GM19324 (cell line): ENCODE measurements at regions not wholly inside any gene's neighbourhood (a gene's known extent, or its start where the extent isn't known, plus 50 kb on each side); places are given as distances from the start of the nearest gene placed in this dataset.
"Not testable (repeated sequence)": the region's sequence is repeated elsewhere in the genome, so short reads cannot be mapped to it uniquely, and the experiment has no call there.

Source experiments
- ATAC-seq: cut with Tn5 transposase; IDR thresholded peaks from one replicate; pipeline ENCODE4 v1.9.1; 2021; ENCODE audit warnings: mild to moderate bottlenecking, moderate library complexity; ENCODE audit not compliant: unreplicated experiment, low FRiP score

GRCh38 chr15:66993090-66993489 lies 72.3 kb upstream of the SMAD3 start:
- ATAC-seq, result no peak

- ATAC-seq, result no peak
Measured at GRCh38 chr15:66993874-66994696, 71.3 kb upstream of the SMAD3 start.

GRCh38 chr15:66994927-66995656 lies 70.3 kb upstream of the SMAD3 start:
- ATAC-seq, result no peak

- no peak for ATAC-seq
Measured at GRCh38 chr15:66996094-66996493, 69.3 kb upstream of the SMAD3 start.

- ATAC-seq, result no peak
Measured at GRCh38 chr15:66997212-66997611, 68.2 kb upstream of the SMAD3 start.

GRCh38 chr15:66998234-66998633 lies 67.2 kb upstream of the SMAD3 start:
- ATAC-seq, result not testable (repeated sequence)

- no peak for ATAC-seq
Measured at GRCh38 chr15:66999046-66999968, 66.1 kb upstream of the SMAD3 start.

GRCh38 chr15:67000896-67001295 lies 64.5 kb upstream of the SMAD3 start:
- ATAC-seq, result no peak

- no peak for ATAC-seq
Measured at GRCh38 chr15:67002368-67002767, 63.0 kb upstream of the SMAD3 start.

GRCh38 chr15:67003586-67003985 lies 61.8 kb upstream of the SMAD3 start:
- ATAC-seq, result no peak

GRCh38 chr15:67004142-67004541 lies 61.3 kb upstream of the SMAD3 start:
- no peak for ATAC-seq

- ATAC-seq, result no peak
Measured at GRCh38 chr15:67005294-67005996, 60.0 kb upstream of the SMAD3 start.

- no peak for ATAC-seq
Measured at GRCh38 chr15:67006083-67007065, 59.0 kb upstream of the SMAD3 start.

- no peak for ATAC-seq
Measured at GRCh38 chr15:67009576-67010569, 55.5 kb upstream of the SMAD3 start.

- no peak for ATAC-seq
Measured at GRCh38 chr15:67010898-67011616, 54.3 kb upstream of the SMAD3 start.

- no peak for ATAC-seq
Measured at GRCh38 chr15:67011617-67012005, 53.8 kb upstream of the SMAD3 start.

- no peak for ATAC-seq
Measured at GRCh38 chr15:67013696-67014095, 51.7 kb upstream of the SMAD3 start.
